HG02759 (cell line): ENCODE measurements at regions not wholly inside any gene's neighbourhood (a gene's known extent, or its start where the extent isn't known, plus 50 kb on each side); places are given as distances from the start of the nearest gene placed in this dataset.
A peak's percentile ranks its signal among the peaks of the same experiment; 100 is the strongest.

ENCODE experiments used
- ATAC-seq: cut with Tn5 transposase; IDR thresholded peaks from one replicate; pipeline ENCODE4 v1.9.1; 2021; ENCODE audit warnings: mild to moderate bottlenecking, moderate library complexity; ENCODE audit not compliant: unreplicated experiment

- no peak for ATAC-seq
Measured at GRCh38 chr1:235027076-235027861, 101.4 kb downstream of the TOMM20 start.

GRCh38 chr1:235025422-235025984 lies 103.1 kb downstream of the TOMM20 start:
- ATAC-seq: no peak

- ATAC-seq: no peak
Measured at GRCh38 chr1:235024711-235025421, 103.8 kb downstream of the TOMM20 start.

GRCh38 chr1:235023711-235024439 lies 104.8 kb downstream of the TOMM20 start:
- no peak for ATAC-seq

- peak; percentile 80 for ATAC-seq
Measured at GRCh38 chr1:235022981-235023710, 105.5 kb downstream of the TOMM20 start.

GRCh38 chr1:235022341-235022980 lies 106.2 kb downstream of the TOMM20 start:
- no peak for ATAC-seq

GRCh38 chr1:235021815-235022214 lies 106.8 kb downstream of the TOMM20 start:
- ATAC-seq: no peak

GRCh38 chr1:235021321-235021720 lies 107.3 kb downstream of the TOMM20 start:
- ATAC-seq: no peak

GRCh38 chr1:235019961-235020360 lies 108.7 kb downstream of the TOMM20 start:
- ATAC-seq: no peak

- ATAC-seq: no peak
Measured at GRCh38 chr1:235019471-235019870, 109.2 kb downstream of the TOMM20 start.

GRCh38 chr1:235018720-235019444 lies 109.8 kb downstream of the TOMM20 start:
- no peak for ATAC-seq

GRCh38 chr1:235018161-235018560 lies 110.5 kb downstream of the TOMM20 start:
- ATAC-seq: no peak

GRCh38 chr1:235017719-235018118 lies 110.9 kb downstream of the TOMM20 start:
- no peak for ATAC-seq

GRCh38 chr1:235017191-235017590 lies 111.4 kb downstream of the TOMM20 start:
- no peak for ATAC-seq

GRCh38 chr1:235015291-235015985 lies 113.2 kb downstream of the TOMM20 start:
- ATAC-seq: peak; percentile 44

- ATAC-seq: no peak
Measured at GRCh38 chr1:235014756-235015155, 113.9 kb downstream of the TOMM20 start.

GRCh38 chr1:235013512-235013911 lies 115.1 kb downstream of the TOMM20 start:
- ATAC-seq: no peak

- ATAC-seq: no peak
Measured at GRCh38 chr1:235012436-235013210, 116.0 kb downstream of the TOMM20 start.
